Stimulated activated CD8-positive, alpha-beta memory T cell treated with anti-CD3 and anti-CD28 coated beads, Interleukin-12 subunit alpha, Interleukin-12 subunit beta, amount 100 ng/mL, for 4 hours (primary cell): ENCODE measurements at regions not wholly inside any gene's neighbourhood (a gene's known extent, or its start where the extent isn't known, plus 50 kb on each side); places are given as distances from the start of the nearest gene placed in this dataset.

ENCODE experiments used
- DNase-seq: peaks from one replicate; pipeline ENCODE4 v3.0.0-alpha.2; 2020; ENCODE audit warnings: low read depth

GRCh38 chr4:138857416-138857815 is 158.2 kb upstream of the NOCT start:
- DNase-seq, result no peak

- DNase-seq, result no peak
Measured at GRCh38 chr4:138852681-138853080, 162.9 kb upstream of the NOCT start.

- no peak for DNase-seq
Measured at GRCh38 chr4:138851391-138852335, 163.9 kb upstream of the NOCT start.

- DNase-seq, result no peak
Measured at GRCh38 chr4:138845664-138846063, 169.9 kb upstream of the NOCT start.

- DNase-seq, result no peak
Measured at GRCh38 chr4:138845054-138845453, 170.5 kb upstream of the NOCT start.

GRCh38 chr4:138843616-138844015 is 172.0 kb upstream of the NOCT start:
- no peak for DNase-seq

GRCh38 chr4:138841343-138841742 is 174.2 kb upstream of the NOCT start:
- no peak for DNase-seq

GRCh38 chr4:138838251-138838650 is 177.3 kb upstream of the NOCT start:
- DNase-seq, result no peak

GRCh38 chr4:138835832-138836533 is 179.6 kb upstream of the NOCT start:
- DNase-seq, result no peak

- no peak for DNase-seq
Measured at GRCh38 chr4:138833974-138834373, 181.6 kb upstream of the NOCT start.

GRCh38 chr4:138832563-138832962 is 183.0 kb upstream of the NOCT start:
- DNase-seq, result no peak

- no peak for DNase-seq
Measured at GRCh38 chr4:138831948-138832347, 183.6 kb upstream of the NOCT start.

GRCh38 chr4:138828926-138829325 is 186.7 kb upstream of the NOCT start:
- DNase-seq, result no peak

GRCh38 chr4:138826754-138827153 is 188.8 kb upstream of the NOCT start:
- DNase-seq, result no peak

GRCh38 chr4:138826322-138826721 is 189.3 kb upstream of the NOCT start:
- no peak for DNase-seq

GRCh38 chr4:138821331-138821730 is 194.2 kb upstream of the NOCT start:
- DNase-seq, result no peak

GRCh38 chr4:138816875-138817274 is 198.7 kb upstream of the NOCT start:
- DNase-seq, result no peak

- no peak for DNase-seq
Measured at GRCh38 chr4:138815811-138816210, 199.8 kb upstream of the NOCT start.

GRCh38 chr4:138805736-138806135 is 209.8 kb upstream of the NOCT start:
- no peak for DNase-seq

- DNase-seq, result no peak
Measured at GRCh38 chr4:138804711-138805110, 210.9 kb upstream of the NOCT start.

GRCh38 chr4:138803051-138803450 is 212.5 kb upstream of the NOCT start:
- DNase-seq, result no peak

- no peak for DNase-seq
Measured at GRCh38 chr4:138802499-138802898, 213.1 kb upstream of the NOCT start.

GRCh38 chr4:138800421-138800820 is 215.2 kb upstream of the NOCT start:
- no peak for DNase-seq
